Stomach (tissue), 4 donors: ENCODE measurements at regions not wholly inside any gene's neighbourhood (a gene's known extent, or its start where the extent isn't known, plus 50 kb on each side); places are given as distances from the start of the nearest gene placed in this dataset.

ENCODE experiments used
- EP300 ChIP-seq: sonication (generic); formaldehyde crosslinking; IDR thresholded peaks from one replicate; pipeline ENCODE4 v1.6.1; 2017; ENCODE audit warnings: antibody characterized with exemption
- POLR2A ChIP-seq, 4 donors: fragments of 450-650 bp; IDR thresholded peaks; one replicate each; pipeline ENCODE4 v1.6.1; 2016; ENCODE audit warnings: antibody characterized with exemption in 4 of 4, control low read depth in 2 of 4, mild to moderate bottlenecking in 1 of 4, moderate library complexity in 1 of 4
- POLR2AphosphoS5 ChIP-seq, 3 donors: sonication (generic); formaldehyde crosslinking; IDR thresholded peaks; one replicate each; pipeline ENCODE4 v1.6.1; 2016; ENCODE audit warnings: antibody characterized with exemption in 3 of 3
- TF ChIP-seq, protein P1 (sequence below), 7 experiments: fragments of 450-650 bp in 4 of 7; fragments of 200-600 bp in 3 of 7; sonication (generic) in 3 of 7; IDR thresholded peaks; one replicate each; pipeline ENCODE4 v1.5.1; 2016 to 2019; ENCODE audit warnings: antibody characterized with exemption in 7 of 7, control low read depth in 2 of 7, mild to moderate bottlenecking in 1 of 7

- TF ChIP-seq POLR2A (IDR thresholded peaks at IDR 0.05), result no peak
- TF ChIP-seq, protein P1, sequence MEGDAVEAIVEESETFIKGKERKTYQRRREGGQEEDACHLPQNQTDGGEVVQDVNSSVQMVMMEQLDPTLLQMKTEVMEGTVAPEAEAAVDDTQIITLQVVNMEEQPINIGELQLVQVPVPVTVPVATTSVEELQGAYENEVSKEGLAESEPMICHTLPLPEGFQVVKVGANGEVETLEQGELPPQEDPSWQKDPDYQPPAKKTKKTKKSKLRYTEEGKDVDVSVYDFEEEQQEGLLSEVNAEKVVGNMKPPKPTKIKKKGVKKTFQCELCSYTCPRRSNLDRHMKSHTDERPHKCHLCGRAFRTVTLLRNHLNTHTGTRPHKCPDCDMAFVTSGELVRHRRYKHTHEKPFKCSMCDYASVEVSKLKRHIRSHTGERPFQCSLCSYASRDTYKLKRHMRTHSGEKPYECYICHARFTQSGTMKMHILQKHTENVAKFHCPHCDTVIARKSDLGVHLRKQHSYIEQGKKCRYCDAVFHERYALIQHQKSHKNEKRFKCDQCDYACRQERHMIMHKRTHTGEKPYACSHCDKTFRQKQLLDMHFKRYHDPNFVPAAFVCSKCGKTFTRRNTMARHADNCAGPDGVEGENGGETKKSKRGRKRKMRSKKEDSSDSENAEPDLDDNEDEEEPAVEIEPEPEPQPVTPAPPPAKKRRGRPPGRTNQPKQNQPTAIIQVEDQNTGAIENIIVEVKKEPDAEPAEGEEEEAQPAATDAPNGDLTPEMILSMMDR (IDR thresholded peaks at IDR 0.05), result no peak
- no peak for TF ChIP-seq POLR2AphosphoS5 (IDR thresholded peaks at IDR 0.05)
- TF ChIP-seq EP300, result no peak
These were observed 202.6 kb downstream of the MEX3B start for GRCh38 chr15:81843226-81843625.
